ENCODE measurements at regions not wholly inside any gene's neighbourhood (a gene's known extent, or its start where the extent isn't known, plus 50 kb on each side); places are given as distances from the start of the nearest gene placed in this dataset.

DNA sequence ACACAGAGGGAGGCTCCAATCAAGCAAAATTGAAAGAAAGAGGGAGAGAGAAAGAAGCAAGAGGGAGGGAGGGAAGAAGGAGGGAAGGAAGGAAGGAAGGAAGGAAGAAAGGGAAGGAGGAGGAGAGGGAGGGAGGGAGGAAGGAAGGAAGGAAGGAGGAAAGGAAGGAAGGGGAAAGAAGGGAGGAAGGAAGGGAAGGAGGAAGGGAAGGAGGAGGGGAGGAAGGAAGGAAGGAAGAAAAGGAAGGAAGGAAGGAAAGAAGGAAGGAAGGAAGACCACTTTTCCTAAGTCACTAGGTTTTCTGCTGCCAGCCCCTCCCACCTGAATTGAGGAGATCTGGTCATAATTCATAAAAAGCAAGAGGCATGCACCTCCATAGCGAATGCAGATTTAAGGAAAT lies 287.0 kb downstream of the SP3 start:
- no peak overlapping the region for H3K4me3 ChIP-seq (ENCODE audit: low read length)
- no peak overlapping the region for H3K27ac ChIP-seq (ENCODE audit: low read depth, low read length)
- no peaks in the 10 kb centered on the region for H3F3A ChIP-seq (ENCODE audit: control insufficient read depth, insufficient read depth)
- H3K9me3 ChIP-seq (ENCODE audit: control insufficient read depth, insufficient read depth, low read length): no peaks in the 10 kb centered on the region
- H3K79me2 ChIP-seq (ENCODE audit: control insufficient read depth, low read length): no peaks in the 10 kb centered on the region
- H3K36me3 ChIP-seq (ENCODE audit: control insufficient read depth, low read length): no peaks in the 10 kb centered on the region
- H4K20me1 ChIP-seq (ENCODE audit: control insufficient read depth, insufficient read depth, low read depth, low read length): no peaks in the 10 kb centered on the region
- no peak for TF ChIP-seq EZH2phosphoT487 (IDR thresholded peaks at IDR 0.05; ENCODE audit: borderline replicate concordance, low read length)
- TF ChIP-seq, protein P1, sequence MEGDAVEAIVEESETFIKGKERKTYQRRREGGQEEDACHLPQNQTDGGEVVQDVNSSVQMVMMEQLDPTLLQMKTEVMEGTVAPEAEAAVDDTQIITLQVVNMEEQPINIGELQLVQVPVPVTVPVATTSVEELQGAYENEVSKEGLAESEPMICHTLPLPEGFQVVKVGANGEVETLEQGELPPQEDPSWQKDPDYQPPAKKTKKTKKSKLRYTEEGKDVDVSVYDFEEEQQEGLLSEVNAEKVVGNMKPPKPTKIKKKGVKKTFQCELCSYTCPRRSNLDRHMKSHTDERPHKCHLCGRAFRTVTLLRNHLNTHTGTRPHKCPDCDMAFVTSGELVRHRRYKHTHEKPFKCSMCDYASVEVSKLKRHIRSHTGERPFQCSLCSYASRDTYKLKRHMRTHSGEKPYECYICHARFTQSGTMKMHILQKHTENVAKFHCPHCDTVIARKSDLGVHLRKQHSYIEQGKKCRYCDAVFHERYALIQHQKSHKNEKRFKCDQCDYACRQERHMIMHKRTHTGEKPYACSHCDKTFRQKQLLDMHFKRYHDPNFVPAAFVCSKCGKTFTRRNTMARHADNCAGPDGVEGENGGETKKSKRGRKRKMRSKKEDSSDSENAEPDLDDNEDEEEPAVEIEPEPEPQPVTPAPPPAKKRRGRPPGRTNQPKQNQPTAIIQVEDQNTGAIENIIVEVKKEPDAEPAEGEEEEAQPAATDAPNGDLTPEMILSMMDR (IDR thresholded peaks at IDR 0.05; ENCODE audit: low read depth, low read length, poor library complexity, severe bottlenecking): no peak
- peaks cover 5% of the 10 kb centered on the region for H3K27me3 ChIP-seq (ENCODE audit: control insufficient read depth, low read length)
- no peaks in the 10 kb centered on the region for H3K9me2 ChIP-seq (replicated peaks; ENCODE audit: control insufficient read depth, low read length)
- H3K4me2 ChIP-seq (ENCODE audit: low read length): no peak overlapping the region
- H3K4me1 ChIP-seq (ENCODE audit: control insufficient read depth, low read length): no peaks in the 10 kb centered on the region

DNA sequence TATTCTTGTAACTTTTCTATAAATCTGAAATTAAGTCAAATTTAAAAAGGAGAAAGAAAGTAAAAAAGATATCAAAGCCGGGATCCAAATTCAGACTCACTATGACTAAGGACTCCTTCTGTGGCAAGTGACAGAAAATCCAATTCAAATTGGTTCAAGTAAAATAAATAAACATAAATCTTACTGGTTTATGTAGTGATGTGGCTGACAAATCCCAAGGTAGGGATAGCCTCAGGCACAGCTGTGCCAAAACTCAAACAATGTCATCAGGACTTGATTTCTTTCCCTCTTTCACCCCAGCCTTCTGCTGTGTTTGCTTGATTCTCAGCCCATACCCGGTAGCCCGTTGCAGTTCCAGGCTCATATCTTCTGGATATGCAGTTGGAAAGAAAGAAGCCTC lies 284.6 kb downstream of the SP3 start:
- Histone ChIP-seq H4K20me1 (ENCODE audit: control insufficient read depth, insufficient read depth, low read depth, low read length) (no peaks in the 10 kb centered on the region), H3K4me2 (ENCODE audit: low read length) (no peak overlapping the region), H3K79me2 (ENCODE audit: control insufficient read depth, low read length) (no peaks in the 10 kb centered on the region)

DNA sequence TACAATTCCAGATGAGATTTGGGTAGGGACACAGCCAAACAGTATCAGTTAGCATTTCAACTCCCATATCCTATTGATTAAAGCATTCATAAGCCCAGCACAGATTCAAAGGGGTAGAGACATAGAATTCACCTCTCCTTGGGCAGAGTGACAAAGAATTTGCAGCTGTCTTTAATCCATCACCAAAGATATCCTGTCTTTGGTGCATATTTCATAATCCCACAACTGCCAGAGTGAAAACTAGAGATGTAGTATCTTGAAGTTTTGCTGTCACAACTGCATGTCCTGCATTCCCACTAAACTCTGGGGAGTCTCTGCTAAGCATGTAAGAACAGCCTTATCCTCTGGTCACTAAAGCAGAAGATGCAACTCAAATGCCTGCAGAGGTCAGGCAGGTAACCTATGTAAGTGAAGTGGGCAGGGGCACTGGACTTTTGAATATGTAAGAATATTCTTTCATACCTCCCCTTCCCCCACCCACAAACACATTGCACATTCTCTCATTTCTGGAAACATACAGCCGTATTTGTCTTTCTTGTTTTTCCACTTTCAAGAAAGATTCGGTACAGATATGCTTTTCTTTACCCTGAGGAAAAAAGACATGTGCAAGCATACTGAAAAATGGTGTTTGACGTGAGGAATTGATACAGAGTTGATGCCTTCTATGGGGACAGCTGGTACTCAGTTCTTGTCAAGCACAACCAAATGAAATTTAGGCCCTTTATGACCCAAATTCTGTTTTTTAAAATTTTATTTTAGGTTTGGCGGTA lies 283.1 kb downstream of the SP3 start:
- Histone ChIP-seq H3K4me2 (ENCODE audit: low read length) (no peak overlapping the region), H3F3A (ENCODE audit: control insufficient read depth, insufficient read depth) (no peaks in the 10 kb centered on the region), H3K27me3 (ENCODE audit: control insufficient read depth, low read length) (peaks cover 5% of the 10 kb centered on the region), H3K4me3 (ENCODE audit: low read length) (no peak overlapping the region), H3K27ac (ENCODE audit: low read depth, low read length) (no peak overlapping the region), H3K9me3 (ENCODE audit: control insufficient read depth, insufficient read depth, low read length) (no peaks in the 10 kb centered on the region), H4K20me1 (ENCODE audit: control insufficient read depth, insufficient read depth, low read depth, low read length) (no peaks in the 10 kb centered on the region), H3K4me1 (ENCODE audit: control insufficient read depth, low read length) (no peaks in the 10 kb centered on the region), H3K79me2 (ENCODE audit: control insufficient read depth, low read length) (no peaks in the 10 kb centered on the region), H3K9me2 (replicated peaks; ENCODE audit: control insufficient read depth, low read length) (no peaks in the 10 kb centered on the region), H3K36me3 (ENCODE audit: control insufficient read depth, low read length) (no peaks in the 10 kb centered on the region)
- TF ChIP-seq, protein P1 (IDR thresholded peaks at IDR 0.05; ENCODE audit: low read depth, low read length, poor library complexity, severe bottlenecking): no peak
- TF ChIP-seq EZH2phosphoT487 (IDR thresholded peaks at IDR 0.05; ENCODE audit: borderline replicate concordance, low read length): no peak

More for the DNA sequence above, 284.6 kb downstream of the SP3 start:
- H3K9me2 ChIP-seq (replicated peaks; ENCODE audit: control insufficient read depth, low read length): no peaks in the 10 kb centered on the region
- peaks cover 5% of the 10 kb centered on the region for H3K27me3 ChIP-seq (ENCODE audit: control insufficient read depth, low read length)
- TF ChIP-seq, protein P1 (IDR thresholded peaks at IDR 0.05; ENCODE audit: low read depth, low read length, poor library complexity, severe bottlenecking): no peak
- TF ChIP-seq EZH2phosphoT487 (IDR thresholded peaks at IDR 0.05; ENCODE audit: borderline replicate concordance, low read length): no peak
- H3K9me3 ChIP-seq (ENCODE audit: control insufficient read depth, insufficient read depth, low read length): no peaks in the 10 kb centered on the region
- H3K4me3 ChIP-seq (ENCODE audit: low read length): no peak overlapping the region
- no peaks in the 10 kb centered on the region for H3F3A ChIP-seq (ENCODE audit: control insufficient read depth, insufficient read depth)
- no peak overlapping the region for H3K27ac ChIP-seq (ENCODE audit: low read depth, low read length)
- H3K36me3 ChIP-seq (ENCODE audit: control insufficient read depth, low read length): no peaks in the 10 kb centered on the region
- H3K4me1 ChIP-seq (ENCODE audit: control insufficient read depth, low read length): no peaks in the 10 kb centered on the region
